Skin of body (tissue), 1 donor: ENCODE measurements at regions not wholly inside any gene's neighbourhood (a gene's known extent, or its start where the extent isn't known, plus 50 kb on each side); places are given as distances from the start of the nearest gene placed in this dataset.
"Not testable (repeated sequence)": the region's sequence is repeated elsewhere in the genome, so short reads cannot be mapped to it uniquely, and the experiment has no call there.

Source experiments
- DNase-seq: peaks from one replicate; lab custom pipeline; 2025; lab: John Stamatoyannopoulos, UW

GRCh38 chr10:45564303-45564959 is 108.1 kb downstream of the ZFAND4 start:
- DNase-seq: no peak

- DNase-seq: no peak
These were observed 110.6 kb downstream of the ZFAND4 start for GRCh38 chr10:45561952-45562351.

GRCh38 chr10:45560262-45560661 is 112.3 kb downstream of the ZFAND4 start:
- DNase-seq: no peak

- no peak for DNase-seq
These were observed 114.1 kb downstream of the ZFAND4 start for GRCh38 chr10:45558425-45558824.

- DNase-seq: no peak
These were observed 115.2 kb downstream of the ZFAND4 start for GRCh38 chr10:45557275-45557905.

GRCh38 chr10:45555795-45556194 is 116.8 kb downstream of the ZFAND4 start:
- no peak for DNase-seq

- DNase-seq: not testable (repeated sequence)
These were observed 117.2 kb downstream of the ZFAND4 start for GRCh38 chr10:45555332-45555731.

- no peak for DNase-seq
These were observed 119.0 kb downstream of the ZFAND4 start for GRCh38 chr10:45553613-45554012.

GRCh38 chr10:45553155-45553554 is 119.4 kb downstream of the ZFAND4 start:
- no peak for DNase-seq

- no peak for DNase-seq
These were observed 120.1 kb downstream of the ZFAND4 start for GRCh38 chr10:45552476-45552875.

GRCh38 chr10:45550903-45551786 is 121.4 kb downstream of the ZFAND4 start:
- DNase-seq: no peak

- no peak for DNase-seq
These were observed 124.5 kb downstream of the ZFAND4 start for GRCh38 chr10:45548068-45548467.

GRCh38 chr10:45547207-45547606 is 125.4 kb downstream of the ZFAND4 start:
- DNase-seq: no peak

- no peak for DNase-seq
These were observed 127.4 kb downstream of the ZFAND4 start for GRCh38 chr10:45545150-45545549.

GRCh38 chr10:45544191-45544590 is 128.4 kb downstream of the ZFAND4 start:
- no peak for DNase-seq

- not testable (repeated sequence) for DNase-seq
These were observed 131.5 kb downstream of the ZFAND4 start for GRCh38 chr10:45541032-45541431.

- not testable (repeated sequence) for DNase-seq
These were observed 132.0 kb downstream of the ZFAND4 start for GRCh38 chr10:45540589-45540988.

GRCh38 chr10:45539569-45539968 is 133.0 kb downstream of the ZFAND4 start:
- not testable (repeated sequence) for DNase-seq

- DNase-seq: no peak
These were observed 138.0 kb downstream of the ZFAND4 start for GRCh38 chr10:45534572-45534971.

- DNase-seq: no peak
These were observed 140.1 kb downstream of the ZFAND4 start for GRCh38 chr10:45532480-45532879.

- no peak for DNase-seq
These were observed 146.2 kb downstream of the ZFAND4 start for GRCh38 chr10:45526309-45526905.

GRCh38 chr10:45520476-45520875 is 146.5 kb downstream of the ALOX5 start:
- no peak for DNase-seq
